K562 (cell line): ENCODE measurements at regions not wholly inside any gene's neighbourhood (a gene's known extent, or its start where the extent isn't known, plus 50 kb on each side); places are given as distances from the start of the nearest gene placed in this dataset.

Source experiments
- ATAC-seq: fragments of 200-7000 bp; cut with Tn5 transposase; 3 replicates; pipeline ENCODE4 v1.9.1; 2020; ENCODE audit warnings: moderate library complexity
- BruUV-seq: library from RNA; stranded (reverse); fragments of 400-500 nt; replicated peaks from 2 replicates; lab custom pipeline; 2021; lab: Mats Ljungman, UMichigan
- CTCF ChIA-PET: fragments of 300-600 bp; formaldehyde crosslinking; extraction: SDS; loops from one replicate; lab custom pipeline; 2021; ENCODE audit warnings: low intra/inter-chr PET ratio; lab: Yijun Ruan, JAX
- POLR2A ChIA-PET: fragments of 300-600, 350-650 bp; sonication (Branson Sonifier 250); formaldehyde crosslinking; extraction: SDS; loops from one replicate; lab custom pipeline; 2021; ENCODE audit warnings: antibody characterized with exemption, inconsistent platforms; lab: Yijun Ruan, JAX
- DNase-seq, 4 experiments: peaks; one replicate each; pipeline versions ENCODE4 v3.0.0 to v3.0.0-alpha.2; 2011 to 2018; ENCODE audit warnings: low spot score in 3 of 4, mixed read lengths in 3 of 4; ENCODE audit errors: extremely low read depth in 1 of 4
- FAIRE-seq: peaks from 2 replicates; lab custom pipeline; 2011; peaks lifted over from hg19 to GRCh38; lab: Jason Lieb, UNC
- H2AFZ ChIP-seq: 2 replicates; pipeline ENCODE4 v1.6.0; 2011; ENCODE audit warnings: low read depth, low read length, control low read depth, inconsistent platforms
- H3K27ac ChIP-seq: fragments of 200-600 bp; 3 replicates; pipeline ENCODE4 v1.8.0; 2011; ENCODE audit warnings: low read depth, mild to moderate bottlenecking, control low read depth, inconsistent platforms, low read length, moderate library complexity, mixed read lengths; ENCODE audit errors: extremely low read depth
- H3K27me3 ChIP-seq, 2 experiments: fragments of 300-600 bp in 1 of 2; 2 replicates in 1 of 2; 3 replicates in 1 of 2; pipeline versions ENCODE4 v1.6.0 to v1.8.0; 2011; ENCODE audit warnings: inconsistent platforms in 2 of 2, low read length in 2 of 2, mild to moderate bottlenecking in 1 of 2, mixed read lengths in 1 of 2, moderate library complexity in 1 of 2; ENCODE audit not compliant: control insufficient read depth in 2 of 2, insufficient read depth in 2 of 2
- H3K36me3 ChIP-seq: fragments of 300-600 bp; 3 replicates; pipeline ENCODE4 v1.8.0; 2011; ENCODE audit warnings: mild to moderate bottlenecking, low read length, inconsistent platforms; ENCODE audit not compliant: control insufficient read depth, insufficient read depth
- H3K4me1 ChIP-seq, 2 experiments: fragments of 200-600 bp in 1 of 2; replicated peaks in 1 of 2; 2 replicates in 1 of 2; 3 replicates in 1 of 2; pipeline versions ENCODE4 v1.5.1 to v1.8.0; 2011; ENCODE audit warnings: inconsistent platforms in 2 of 2, low read length in 2 of 2, mild to moderate bottlenecking in 1 of 2, mixed read lengths in 1 of 2, moderate library complexity in 1 of 2; ENCODE audit not compliant: control insufficient read depth in 2 of 2, insufficient read depth in 2 of 2
- H3K4me2 ChIP-seq: 2 replicates; pipeline ENCODE4 v1.6.1; 2011; ENCODE audit warnings: low read length, control low read depth, inconsistent platforms, mixed read lengths; ENCODE audit not compliant: insufficient read depth
- H3K4me3 ChIP-seq: fragments of 200-600 bp; sonication (generic), shearing (Covaris generic); 2 replicates; pipeline ENCODE4 v1.5.1; 2016; ENCODE audit warnings: control low read depth, inconsistent platforms
- H3K79me2 ChIP-seq: fragments of 200-600 bp; 3 replicates; pipeline ENCODE4 v1.8.0; 2011; ENCODE audit warnings: low read length, inconsistent platforms; ENCODE audit not compliant: control insufficient read depth, insufficient read depth
- H3K9ac ChIP-seq, 2 experiments: 2 replicates each; pipeline versions ENCODE4 v1.6.0 to v1.6.1; 2011; ENCODE audit warnings: low read depth in 2 of 2, low read length in 2 of 2, control low read depth in 1 of 2, inconsistent platforms in 1 of 2, mild to moderate bottlenecking in 1 of 2, mixed read lengths in 1 of 2; ENCODE audit not compliant: insufficient read depth in 1 of 2
- H3K9me1 ChIP-seq: one replicate; pipeline ENCODE4 v1.6.0; 2011; ENCODE audit warnings: inconsistent platforms, mild to moderate bottlenecking, low read length, moderate library complexity; ENCODE audit not compliant: control insufficient read depth, insufficient read depth
- H3K9me3 ChIP-seq: replicated peaks from 2 replicates; pipeline ENCODE4 v1.5.1; 2011; ENCODE audit warnings: low read depth, low read length, inconsistent platforms; ENCODE audit not compliant: control insufficient read depth, insufficient read depth
- H4K20me1 ChIP-seq: replicated peaks from 2 replicates; pipeline ENCODE4 v1.6.1; 2011; ENCODE audit warnings: low read length, inconsistent platforms, mixed read lengths; ENCODE audit not compliant: control insufficient read depth, insufficient read depth
- HIVEP1 ChIP-seq: fragments of 250-450 bp; sonication (Bioruptor Pico); IDR thresholded peaks from 2 replicates; pipeline ENCODE4 v1.4.0; 2020; ENCODE audit warnings: mild to moderate bottlenecking
- MAFK ChIP-seq: IDR thresholded peaks from 2 replicates; pipeline ENCODE4 v1.6.1; 2011; ENCODE audit warnings: low read length, improper control_type of control experiment
- NFIC ChIP-seq: fragments of 450-650 bp; IDR thresholded peaks from 2 replicates; pipeline ENCODE4 v1.6.1; 2017; ENCODE audit warnings: mild to moderate bottlenecking, inconsistent platforms
- SMAD4 ChIP-seq: fragments of 250-450 bp; sonication (Bioruptor Pico); conservative IDR thresholded peaks from 2 replicates; pipeline ENCODE4 v1.8.0; 2021; ENCODE audit warnings: inconsistent platforms, mild to moderate bottlenecking, moderate library complexity
- ZNF277 ChIP-seq: fragments of 250-450 bp; sonication (Bioruptor Pico); IDR thresholded peaks from 2 replicates; pipeline ENCODE4 v1.8.0; 2022; ENCODE audit warnings: inconsistent platforms, mild to moderate bottlenecking, moderate library complexity, borderline replicate concordance
- ZNF316 ChIP-seq: fragments of 450-650 bp; IDR thresholded peaks from 2 replicates; pipeline ENCODE4 v1.6.1; 2016
- ZNF57 ChIP-seq: fragments of 450-650 bp; formaldehyde crosslinking; IDR thresholded peaks from 2 replicates; pipeline ENCODE4 v1.4.0; 2020; ENCODE audit warnings: mild to moderate bottlenecking, moderate library complexity
- ZNF586 ChIP-seq: fragments of 450-650 bp; formaldehyde crosslinking; conservative IDR thresholded peaks from 2 replicates; pipeline ENCODE4 v1.4.0; 2020; ENCODE audit warnings: mild to moderate bottlenecking, moderate library complexity
- ZNF589 ChIP-seq: fragments of 200-800 bp; sonication (Bioruptor generic); IDR thresholded peaks from 2 replicates; pipeline ENCODE4 v1.6.1; 2016; ENCODE audit warnings: low read depth, missing genetic modification characterization, missing compliant biosample characterization
- WGBS: fragments of 100-300 bp; shearing (Covaris generic); methylation state at CpG from one replicate; pipeline ENCODE4 v1.1.6; 2016; ENCODE audit warnings: low coverage, mixed read lengths; ENCODE audit not compliant: insufficient coverage; ENCODE audit errors: missing lambda C conversion rate; 5-methylcytosine and 5-hydroxymethylcytosine counted together
- in situ Hi-C: fragments of 300-500 bp; cut with MboI; formaldehyde crosslinking; loops from 4 replicates; pipeline ENCODE4 v1.15.0; 2018; ENCODE audit warnings: inconsistent platforms, mixed read lengths
- intact Hi-C: fragments of 100-400 bp; cut with micrococcal nuclease; formaldehyde crosslinking; loops from 2 replicates; pipeline ENCODE4 v1.14.2; 2022

GRCh38 chr16:5366126-5366525, 268.5 kb upstream of the EEF2KMT start:
- Histone ChIP-seq H3K4me3 (no peak overlapping the region), H3K9ac (no peak overlapping the region), H3K36me3 (no peaks in the 10 kb centered on the region), H3K4me1 (no peaks in the 10 kb centered on the region), H3K27ac (no peak overlapping the region), H3K9me3 (no peaks in the 10 kb centered on the region), H4K20me1 (no peaks in the 10 kb centered on the region), H3K27me3 (peaks cover 0 to 5% of the 10 kb centered on the region in 2 experiments; a peak in 2 of 5 replicates), H3K79me2 (no peaks in the 10 kb centered on the region), H3K9me1 (no peaks in the 10 kb centered on the region), H3K4me2 (no peak overlapping the region), H2AFZ (no peak overlapping the region)
- ATAC-seq = no peak
- ChIA-PET CTCF (no interaction called here), POLR2A (no interaction called here)
- intact Hi-C loops (no loop called here), in situ Hi-C loops (no loop called here)
- 0% methylated on average over 4 of the region's 4 CpGs for WGBS
- BruUV-seq = no TSS peak
- TF ChIP-seq SMAD4 (CRISPR knock-in tag) = no peak
- 0 out of 2 replicates have a peak, but pooled peaks have one; percentile 15 for TF ChIP-seq ZNF316
- DNase-seq = no peak
- no peak for FAIRE-seq

DNA sequence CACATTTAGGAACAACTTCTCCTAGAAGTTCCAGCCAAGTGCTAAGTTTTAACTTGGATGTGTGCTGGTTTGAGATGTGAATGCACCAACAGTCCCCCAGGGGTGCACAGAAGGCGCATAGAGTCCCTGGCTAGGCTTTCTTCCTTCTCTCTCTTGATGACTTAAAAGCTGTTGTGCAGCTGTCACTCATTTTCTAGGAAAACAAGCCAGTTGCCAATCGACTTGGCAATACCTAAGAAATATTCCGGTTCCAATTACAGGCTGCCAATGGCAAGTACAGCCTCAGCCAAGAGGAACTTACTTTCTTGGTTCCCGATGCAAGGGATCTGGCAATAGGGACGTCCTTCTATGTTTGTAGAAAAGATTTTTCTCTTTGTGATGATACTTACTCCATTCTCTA, 266.6 kb upstream of the EEF2KMT start:
- POLR2A ChIA-PET = interaction anchor here (0.6 kb wide), 1 partner anchor 29 kb away, joined by 3 read pairs; no protein-coding TSS in a partner anchor
- H3K4me1 ChIP-seq = no peaks in the 10 kb centered on the region
- H3K9me1 ChIP-seq = no peaks in the 10 kb centered on the region
- H4K20me1 ChIP-seq = no peaks in the 10 kb centered on the region
- TF ChIP-seq HIVEP1 (CRISPR knock-in tag) (no peak), ZNF586 (CRISPR knock-in tag) (no peak), NFIC (no peak), ZNF57 (CRISPR knock-in tag) (no peak), ZNF589 (CRISPR knock-in tag) (no peak), ZNF277 (CRISPR knock-in tag) (no peak), MAFK (no peak)
- no peaks in the 10 kb centered on the region for H3K79me2 ChIP-seq
- CTCF ChIA-PET = no interaction called here
- no peak overlapping the region for H3K9ac ChIP-seq
- 0% methylated on average over 5 of the region's 5 CpGs for WGBS
- DNase-seq = no peak
- intact Hi-C loops (no loop called here), in situ Hi-C loops (no loop called here)
- H3K27ac ChIP-seq = no peak overlapping the region
- H3K27me3 ChIP-seq = peaks cover 2 to 12% of the 10 kb centered on the region in 2 experiments; a peak in 3 of 5 replicates
- no peak for FAIRE-seq
- BruUV-seq = no TSS peak
- H2AFZ ChIP-seq = no peak overlapping the region
- no peaks in the 10 kb centered on the region for H3K36me3 ChIP-seq
- no peak overlapping the region for H3K4me3 ChIP-seq
- no peaks in the 10 kb centered on the region for H3K9me3 ChIP-seq
- ATAC-seq = no peak
- H3K4me2 ChIP-seq = no peak overlapping the region
